ENCODE measurements at regions not wholly inside any gene's neighbourhood (a gene's known extent, or its start where the extent isn't known, plus 50 kb on each side); places are given as distances from the start of the nearest gene placed in this dataset.

DNA sequence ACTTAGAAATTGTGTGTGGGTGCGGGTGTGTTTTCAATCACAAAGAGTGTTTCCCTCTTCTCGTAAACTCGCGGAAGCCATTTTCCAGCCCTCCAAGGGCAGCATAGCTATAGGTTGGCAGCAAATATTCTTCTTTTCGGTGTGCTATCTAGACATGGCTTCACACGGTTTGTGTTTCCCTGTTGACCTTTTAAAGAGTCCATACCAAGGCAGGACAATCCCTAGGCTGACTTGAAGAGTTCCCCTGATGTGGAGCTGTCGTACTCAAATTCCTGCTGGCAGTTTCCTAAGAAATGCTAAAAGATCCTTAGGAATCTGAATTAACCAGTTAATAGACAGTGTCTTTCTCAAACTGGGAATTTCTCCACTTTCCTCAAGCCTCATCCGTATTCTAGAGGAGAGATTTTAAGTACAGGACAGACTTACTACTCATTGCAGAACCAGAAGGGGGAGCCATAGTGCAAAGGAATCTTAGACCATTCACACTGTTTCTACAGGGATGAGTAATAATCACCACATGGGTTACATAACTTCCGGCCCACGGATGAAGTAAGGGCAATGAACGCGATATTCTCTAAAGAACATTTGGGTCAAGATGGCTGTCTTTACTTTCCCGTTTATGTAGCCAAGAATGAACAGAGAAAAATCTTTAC is 288.6 kb upstream of the ELAC2 start:
- peak; percentile 58 for DNase-seq
- TF ChIP-seq CTCF (IDR thresholded peaks at IDR 0.05; ENCODE audit: low read depth, low read length): peak; percentile 75
- no peaks in the 10 kb centered on the region for H3K27me3 ChIP-seq
- H3K4me1 ChIP-seq: no peaks in the 10 kb centered on the region
- no peaks in the 10 kb centered on the region for H3K9me3 ChIP-seq
- no peaks in the 10 kb centered on the region for H3K36me3 ChIP-seq
- no peak overlapping the region for H3K4me3 ChIP-seq (ENCODE audit: low read depth, low read length)

- H3K9me3 ChIP-seq: no peaks in the 10 kb centered on the region
- no peaks in the 10 kb centered on the region for H3K4me1 ChIP-seq
- no peaks in the 10 kb centered on the region for H3K36me3 ChIP-seq
- no peak overlapping the region for H3K4me3 ChIP-seq (ENCODE audit: low read depth, low read length)
- TF ChIP-seq CTCF (IDR thresholded peaks at IDR 0.05; ENCODE audit: low read depth, low read length): no peak
- H3K27me3 ChIP-seq: no peaks in the 10 kb centered on the region
- DNase-seq: no peak
Measured at GRCh38 chr17:13302983-13303382, 285.2 kb upstream of the ELAC2 start.

- no peak for DNase-seq
- no peak for TF ChIP-seq CTCF (IDR thresholded peaks at IDR 0.05; ENCODE audit: low read depth, low read length)
- Histone ChIP-seq H3K4me1 (no peaks in the 10 kb centered on the region), H3K9me3 (no peaks in the 10 kb centered on the region), H3K27me3 (no peaks in the 10 kb centered on the region), H3K36me3 (no peaks in the 10 kb centered on the region), H3K4me3 (ENCODE audit: low read depth, low read length) (no peak overlapping the region)
Measured at GRCh38 chr17:13302419-13302818, 284.6 kb upstream of the ELAC2 start.

DNA sequence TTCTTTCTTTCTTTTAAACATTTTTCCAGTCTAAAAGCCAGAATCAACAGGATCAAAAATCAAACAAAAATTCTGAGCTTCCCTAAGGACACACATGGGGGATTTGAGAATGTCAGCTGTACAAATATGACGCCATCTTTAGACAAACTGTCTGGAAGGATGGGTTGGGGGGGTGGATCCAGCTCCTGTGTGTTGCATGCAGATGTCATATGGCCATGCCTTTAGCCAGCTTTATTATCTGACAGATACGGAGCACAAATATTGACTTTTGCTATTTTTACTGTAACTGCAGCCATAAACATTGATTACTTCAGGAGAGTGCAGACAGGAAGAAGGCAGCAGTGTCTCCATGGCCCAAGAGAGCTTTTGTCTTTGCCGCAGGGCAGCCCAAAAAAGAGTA is 279.4 kb upstream of the ELAC2 start:
- Histone ChIP-seq H3K4me1 (no peaks in the 10 kb centered on the region), H3K27me3 (no peaks in the 10 kb centered on the region), H3K4me3 (ENCODE audit: low read depth, low read length) (no peak overlapping the region), H3K36me3 (no peaks in the 10 kb centered on the region), H3K9me3 (no peaks in the 10 kb centered on the region)
- TF ChIP-seq CTCF (IDR thresholded peaks at IDR 0.05; ENCODE audit: low read depth, low read length): no peak
- DNase-seq: no peak

GRCh38 chr17:13293421-13293820 is 275.6 kb upstream of the ELAC2 start:
- TF ChIP-seq CTCF (IDR thresholded peaks at IDR 0.05; ENCODE audit: low read depth, low read length): no peak
- no peaks in the 10 kb centered on the region for H3K9me3 ChIP-seq
- no peaks in the 10 kb centered on the region for H3K36me3 ChIP-seq
- H3K27me3 ChIP-seq: no peaks in the 10 kb centered on the region
- H3K4me1 ChIP-seq: no peaks in the 10 kb centered on the region
- DNase-seq: no peak
- H3K4me3 ChIP-seq (ENCODE audit: low read depth, low read length): no peak overlapping the region

GRCh38 chr17:13292291-13292690 is 274.5 kb upstream of the ELAC2 start:
- Histone ChIP-seq H3K27me3 (no peaks in the 10 kb centered on the region), H3K36me3 (no peaks in the 10 kb centered on the region), H3K4me1 (no peaks in the 10 kb centered on the region), H3K9me3 (no peaks in the 10 kb centered on the region), H3K4me3 (ENCODE audit: low read depth, low read length) (no peak overlapping the region)
- no peak for DNase-seq
- TF ChIP-seq CTCF (IDR thresholded peaks at IDR 0.05; ENCODE audit: low read depth, low read length): no peak
